ENCODE measurements at regions not wholly inside any gene's neighbourhood (a gene's known extent, or its start where the extent isn't known, plus 50 kb on each side); places are given as distances from the start of the nearest gene placed in this dataset.

GRCh38 chr10:28733245-28733644, 55.9 kb downstream of the BAMBI start:
- POLR2A ChIA-PET, result no interaction called here
- Histone ChIP-seq H3K4me3 (ENCODE audit: control insufficient read depth in 1 of 7, extremely low read depth in 1 of 7, insufficient read depth in 4 of 7, low read depth in 2 of 7, low read length in 6 of 7) (no peak overlapping the region), H3K27me3 (replicated peaks in 2 of 5; ENCODE audit: control insufficient read depth in 4 of 5, insufficient read depth in 5 of 5, low read length in 4 of 5) (peaks cover 0 to 4% (median 0%) of the 10 kb centered on the region in 5 experiments), H3K9me3 (ENCODE audit: control extremely low read depth in 1 of 5, control insufficient read depth in 4 of 5, insufficient read depth in 2 of 5, low read depth in 1 of 5, low read length in 4 of 5) (peaks cover 0 to 6% (median 3%) of the 10 kb centered on the region in 5 experiments), H3K27ac (ENCODE audit: insufficient read depth in 1 of 2, low read depth in 1 of 2, low read length in 2 of 2, poor library complexity in 1 of 2, severe bottlenecking in 2 of 2) (no peak overlapping the region), H3K4me1 (ENCODE audit: control extremely low read depth in 1 of 4, control insufficient read depth in 4 of 4, insufficient read depth in 4 of 4, low read length in 3 of 4) (no peaks in the 10 kb centered on the region), H3K36me3 (ENCODE audit: control insufficient read depth in 4 of 4, insufficient read depth in 4 of 4, low read length in 3 of 4) (no peaks in the 10 kb centered on the region)
- no peak for DNase-seq
- CTCF ChIA-PET, result no interaction called here

DNA sequence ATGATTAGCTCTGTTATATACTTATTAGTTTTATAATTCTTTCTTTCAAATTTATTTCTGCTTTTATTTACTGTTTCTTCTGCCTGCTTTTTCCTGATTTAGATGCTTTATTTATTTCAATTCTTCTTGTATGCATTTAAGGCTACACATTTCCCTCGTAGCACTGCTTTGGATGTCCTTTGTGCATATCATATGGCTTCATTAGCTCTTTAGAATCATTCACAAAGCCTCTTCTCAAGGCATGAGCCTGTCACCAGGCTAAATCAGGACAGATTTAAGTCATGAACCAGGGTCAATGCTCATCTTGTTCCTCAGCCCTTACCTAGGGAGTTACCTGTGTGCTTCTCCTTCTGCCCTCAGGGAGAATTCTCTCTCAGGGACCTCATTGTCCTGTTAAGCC, 56.3 kb downstream of the BAMBI start:
- Histone ChIP-seq H3K27me3 (replicated peaks in 2 of 5; ENCODE audit: control insufficient read depth in 4 of 5, insufficient read depth in 5 of 5, low read length in 4 of 5) (peaks cover 0 to 6% (median 0%) of the 10 kb centered on the region in 5 experiments), H3K27ac (ENCODE audit: insufficient read depth in 1 of 2, low read depth in 1 of 2, low read length in 2 of 2, poor library complexity in 1 of 2, severe bottlenecking in 2 of 2) (no peak overlapping the region), H3K4me3 (ENCODE audit: control insufficient read depth in 1 of 7, extremely low read depth in 1 of 7, insufficient read depth in 4 of 7, low read depth in 2 of 7, low read length in 6 of 7) (no peak overlapping the region), H3K9me3 (ENCODE audit: control extremely low read depth in 1 of 5, control insufficient read depth in 4 of 5, insufficient read depth in 2 of 5, low read depth in 1 of 5, low read length in 4 of 5) (peaks cover 0 to 6% (median 3%) of the 10 kb centered on the region in 5 experiments), H3K4me1 (ENCODE audit: control extremely low read depth in 1 of 4, control insufficient read depth in 4 of 4, insufficient read depth in 4 of 4, low read length in 3 of 4) (no peaks in the 10 kb centered on the region), H3K36me3 (ENCODE audit: control insufficient read depth in 4 of 4, insufficient read depth in 4 of 4, low read length in 3 of 4) (no peaks in the 10 kb centered on the region)
- no peak for DNase-seq
- CTCF ChIA-PET, result no interaction called here
- POLR2A ChIA-PET, result no interaction called here
- 100% methylated on average over 1 of the region's 1 CpG for WGBS (ENCODE audit: insufficient coverage)

GRCh38 chr10:28734938-28735759, 57.8 kb downstream of the BAMBI start:
- POLR2A ChIA-PET, result no interaction called here
- WGBS (ENCODE audit: insufficient coverage), result 80% methylated on average over 3 of the region's 4 CpGs
- DNase-seq, result peak in 1 of 3 donors; percentile 8
- H3K36me3 ChIP-seq (ENCODE audit: control insufficient read depth in 4 of 4, insufficient read depth in 4 of 4, low read length in 3 of 4), result no peaks in the 10 kb centered on the region
- H3K9me3 ChIP-seq (ENCODE audit: control extremely low read depth in 1 of 5, control insufficient read depth in 4 of 5, insufficient read depth in 2 of 5, low read depth in 1 of 5, low read length in 4 of 5), result peaks cover 0 to 6% (median 3%) of the 10 kb centered on the region in 5 experiments
- no peaks in the 10 kb centered on the region for H3K4me1 ChIP-seq (ENCODE audit: control extremely low read depth in 1 of 4, control insufficient read depth in 4 of 4, insufficient read depth in 4 of 4, low read length in 3 of 4)
- H3K4me3 ChIP-seq (ENCODE audit: control insufficient read depth in 1 of 7, extremely low read depth in 1 of 7, insufficient read depth in 4 of 7, low read depth in 2 of 7, low read length in 6 of 7), result no peak overlapping the region
- no peak overlapping the region for H3K27ac ChIP-seq (ENCODE audit: insufficient read depth in 1 of 2, low read depth in 1 of 2, low read length in 2 of 2, poor library complexity in 1 of 2, severe bottlenecking in 2 of 2)
- CTCF ChIA-PET, result no interaction called here
- H3K27me3 ChIP-seq (replicated peaks in 2 of 5; ENCODE audit: control insufficient read depth in 4 of 5, insufficient read depth in 5 of 5, low read length in 4 of 5), result peaks cover 0 to 10% (median 4%) of the 10 kb centered on the region in 5 experiments

- ChIA-PET POLR2A (no interaction called here), CTCF (no interaction called here)
- H3K4me1 ChIP-seq (ENCODE audit: control extremely low read depth in 1 of 4, control insufficient read depth in 4 of 4, insufficient read depth in 4 of 4, low read length in 3 of 4), result no peaks in the 10 kb centered on the region
- no peak overlapping the region for H3K27ac ChIP-seq (ENCODE audit: insufficient read depth in 1 of 2, low read depth in 1 of 2, low read length in 2 of 2, poor library complexity in 1 of 2, severe bottlenecking in 2 of 2)
- H3K27me3 ChIP-seq (replicated peaks in 2 of 5; ENCODE audit: control insufficient read depth in 4 of 5, insufficient read depth in 5 of 5, low read length in 4 of 5), result peaks cover 0 to 10% (median 4%) of the 10 kb centered on the region in 5 experiments
- no peaks in the 10 kb centered on the region for H3K36me3 ChIP-seq (ENCODE audit: control insufficient read depth in 4 of 4, insufficient read depth in 4 of 4, low read length in 3 of 4)
- H3K9me3 ChIP-seq (ENCODE audit: control extremely low read depth in 1 of 5, control insufficient read depth in 4 of 5, insufficient read depth in 2 of 5, low read depth in 1 of 5, low read length in 4 of 5), result peaks cover 0 to 6% (median 3%) of the 10 kb centered on the region in 5 experiments
- DNase-seq, result no peak
- no peak overlapping the region for H3K4me3 ChIP-seq (ENCODE audit: control insufficient read depth in 1 of 7, extremely low read depth in 1 of 7, insufficient read depth in 4 of 7, low read depth in 2 of 7, low read length in 6 of 7)
- WGBS (ENCODE audit: insufficient coverage), result 64% methylated on average over 2 of the region's 2 CpGs
These were observed 59.8 kb downstream of the BAMBI start for GRCh38 chr10:28737096-28737495.

DNA sequence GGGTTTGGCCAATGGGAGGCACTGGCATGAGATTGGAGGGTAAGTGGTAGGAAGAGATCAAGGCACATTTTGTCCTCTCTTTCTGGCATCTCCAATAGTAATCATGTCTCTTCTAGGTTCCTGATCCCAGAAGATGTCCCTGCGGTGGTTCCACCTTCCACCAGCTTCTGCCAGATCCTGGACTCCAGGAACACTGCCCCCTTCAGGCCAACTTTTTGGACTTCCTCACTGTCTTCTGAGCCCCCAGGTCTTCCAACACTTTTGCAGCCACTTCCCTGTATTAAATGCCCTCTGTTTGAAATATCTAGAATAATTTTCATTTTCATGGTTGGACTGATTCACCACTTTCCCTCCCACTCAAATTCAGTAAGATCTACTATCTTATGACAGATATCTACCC, 60.9 kb downstream of the BAMBI start:
- Histone ChIP-seq H3K4me3 (ENCODE audit: control insufficient read depth in 1 of 7, extremely low read depth in 1 of 7, insufficient read depth in 4 of 7, low read depth in 2 of 7, low read length in 6 of 7) (no peak overlapping the region), H3K4me1 (ENCODE audit: control extremely low read depth in 1 of 4, control insufficient read depth in 4 of 4, insufficient read depth in 4 of 4, low read length in 3 of 4) (no peaks in the 10 kb centered on the region), H3K27me3 (replicated peaks in 2 of 5; ENCODE audit: control insufficient read depth in 4 of 5, insufficient read depth in 5 of 5, low read length in 4 of 5) (peaks cover 0 to 12% (median 4%) of the 10 kb centered on the region in 5 experiments), H3K27ac (ENCODE audit: insufficient read depth in 1 of 2, low read depth in 1 of 2, low read length in 2 of 2, poor library complexity in 1 of 2, severe bottlenecking in 2 of 2) (no peak overlapping the region), H3K9me3 (ENCODE audit: control extremely low read depth in 1 of 5, control insufficient read depth in 4 of 5, insufficient read depth in 2 of 5, low read depth in 1 of 5, low read length in 4 of 5) (peaks cover 0 to 6% (median 3%) of the 10 kb centered on the region in 5 experiments), H3K36me3 (ENCODE audit: control insufficient read depth in 4 of 4, insufficient read depth in 4 of 4, low read length in 3 of 4) (no peaks in the 10 kb centered on the region)
- no peak for DNase-seq
- CTCF ChIA-PET, result no interaction called here
- WGBS (ENCODE audit: insufficient coverage), result 100% methylated on average over 1 of the region's 1 CpG
- POLR2A ChIA-PET, result no interaction called here

GRCh38 chr10:28743576-28743975, 66.3 kb downstream of the BAMBI start:
- Histone ChIP-seq H3K9me3 (ENCODE audit: control extremely low read depth in 1 of 5, control insufficient read depth in 4 of 5, insufficient read depth in 2 of 5, low read depth in 1 of 5, low read length in 4 of 5) (peaks cover 0 to 5% (median 2%) of the 10 kb centered on the region in 5 experiments), H3K4me3 (ENCODE audit: control insufficient read depth in 1 of 7, extremely low read depth in 1 of 7, insufficient read depth in 4 of 7, low read depth in 2 of 7, low read length in 6 of 7) (no peak overlapping the region), H3K27ac (ENCODE audit: insufficient read depth in 1 of 2, low read depth in 1 of 2, low read length in 2 of 2, poor library complexity in 1 of 2, severe bottlenecking in 2 of 2) (no peak overlapping the region), H3K36me3 (ENCODE audit: control insufficient read depth in 4 of 4, insufficient read depth in 4 of 4, low read length in 3 of 4) (no peaks in the 10 kb centered on the region), H3K4me1 (ENCODE audit: control extremely low read depth in 1 of 4, control insufficient read depth in 4 of 4, insufficient read depth in 4 of 4, low read length in 3 of 4) (no peaks in the 10 kb centered on the region), H3K27me3 (replicated peaks in 2 of 5; ENCODE audit: control insufficient read depth in 4 of 5, insufficient read depth in 5 of 5, low read length in 4 of 5) (peaks cover 0 to 12% (median 4%) of the 10 kb centered on the region in 5 experiments)
- POLR2A ChIA-PET, result no interaction called here
- 88% methylated on average over 4 of the region's 6 CpGs for WGBS (ENCODE audit: insufficient coverage)
- CTCF ChIA-PET, result no interaction called here
- no peak for DNase-seq

GRCh38 chr10:28744069-28744768, 66.9 kb downstream of the BAMBI start:
- CTCF ChIA-PET, result no interaction called here
- POLR2A ChIA-PET, result no interaction called here

More at GRCh38 chr10:28744069-28744768, 66.9 kb downstream of the BAMBI start:
- peak in 1 of 3 donors; percentile 6 for DNase-seq
- Histone ChIP-seq H3K4me3 (ENCODE audit: control insufficient read depth in 1 of 7, extremely low read depth in 1 of 7, insufficient read depth in 4 of 7, low read depth in 2 of 7, low read length in 6 of 7) (no peak overlapping the region), H3K9me3 (ENCODE audit: control extremely low read depth in 1 of 5, control insufficient read depth in 4 of 5, insufficient read depth in 2 of 5, low read depth in 1 of 5, low read length in 4 of 5) (peaks cover 0 to 5% (median 2%) of the 10 kb centered on the region in 5 experiments), H3K36me3 (ENCODE audit: control insufficient read depth in 4 of 4, insufficient read depth in 4 of 4, low read length in 3 of 4) (no peaks in the 10 kb centered on the region), H3K4me1 (ENCODE audit: control extremely low read depth in 1 of 4, control insufficient read depth in 4 of 4, insufficient read depth in 4 of 4, low read length in 3 of 4) (no peaks in the 10 kb centered on the region), H3K27me3 (replicated peaks in 2 of 5; ENCODE audit: control insufficient read depth in 4 of 5, insufficient read depth in 5 of 5, low read length in 4 of 5) (peaks cover 0 to 8% (median 0%) of the 10 kb centered on the region in 5 experiments), H3K27ac (ENCODE audit: insufficient read depth in 1 of 2, low read depth in 1 of 2, low read length in 2 of 2, poor library complexity in 1 of 2, severe bottlenecking in 2 of 2) (no peak overlapping the region)
- WGBS (ENCODE audit: insufficient coverage), result 62% methylated on average over 4 of the region's 5 CpGs
